GM21381 (cell line): ENCODE measurements at regions not wholly inside any gene's neighbourhood (a gene's known extent, or its start where the extent isn't known, plus 50 kb on each side); places are given as distances from the start of the nearest gene placed in this dataset.
"Not testable (repeated sequence)": the region's sequence is repeated elsewhere in the genome, so short reads cannot be mapped to it uniquely, and the experiment has no call there.

Source experiments
- ATAC-seq: cut with Tn5 transposase; IDR thresholded peaks from one replicate; pipeline ENCODE4 v1.9.1; 2021; ENCODE audit warnings: mild to moderate bottlenecking, moderate library complexity; ENCODE audit not compliant: unreplicated experiment

GRCh38 chr13:61144301-61144700 is 271.3 kb downstream of the PCDH20 start:
- no peak for ATAC-seq

GRCh38 chr13:61142506-61142905 is 273.1 kb downstream of the PCDH20 start:
- ATAC-seq: no peak

GRCh38 chr13:61138857-61139256 is 276.8 kb downstream of the PCDH20 start:
- no peak for ATAC-seq

- no peak for ATAC-seq
Measured at GRCh38 chr13:61136515-61136914, 279.1 kb downstream of the PCDH20 start.

GRCh38 chr13:61136093-61136492 is 279.6 kb downstream of the PCDH20 start:
- ATAC-seq: no peak

- ATAC-seq: no peak
Measured at GRCh38 chr13:61135583-61135982, 280.1 kb downstream of the PCDH20 start.

GRCh38 chr13:61128850-61129645 is 286.6 kb downstream of the PCDH20 start:
- ATAC-seq: no peak

GRCh38 chr13:61123538-61124289 is 291.9 kb downstream of the PCDH20 start:
- no peak for ATAC-seq

- no peak for ATAC-seq
Measured at GRCh38 chr13:61113140-61113658, 302.4 kb downstream of the PCDH20 start.

- no peak for ATAC-seq
Measured at GRCh38 chr13:61111529-61111928, 304.1 kb downstream of the PCDH20 start.

- ATAC-seq: no peak
Measured at GRCh38 chr13:61110732-61111131, 304.9 kb downstream of the PCDH20 start.

- no peak for ATAC-seq
Measured at GRCh38 chr13:61109741-61110140, 305.9 kb downstream of the PCDH20 start.

- ATAC-seq: no peak
Measured at GRCh38 chr13:61107989-61108388, 307.7 kb downstream of the PCDH20 start.

GRCh38 chr13:61095885-61096284 is 319.8 kb downstream of the PCDH20 start:
- no peak for ATAC-seq

GRCh38 chr13:61094865-61095264 is 320.8 kb downstream of the PCDH20 start:
- ATAC-seq: no peak

GRCh38 chr13:61089894-61090293 is 325.8 kb downstream of the PCDH20 start:
- ATAC-seq: not testable (repeated sequence)

- ATAC-seq: no peak
Measured at GRCh38 chr13:61086087-61086486, 329.6 kb downstream of the PCDH20 start.

GRCh38 chr13:61084988-61085387 is 330.7 kb downstream of the PCDH20 start:
- no peak for ATAC-seq

- ATAC-seq: no peak
Measured at GRCh38 chr13:61078976-61079770, 336.5 kb downstream of the PCDH20 start.

GRCh38 chr13:61052175-61052574 is 363.5 kb downstream of the PCDH20 start:
- no peak for ATAC-seq

- no peak for ATAC-seq
Measured at GRCh38 chr13:61045251-61045650, 370.4 kb downstream of the PCDH20 start.
